ENCODE measurements at regions not wholly inside any gene's neighbourhood (a gene's known extent, or its start where the extent isn't known, plus 50 kb on each side); places are given as distances from the start of the nearest gene placed in this dataset.

GRCh38 chr1:37238364-37239224, 204.3 kb upstream of the GRIK3 start:
- in situ Hi-C loops (cut with MboI; ENCODE audit: low sequenced_read_pairs): no loop called here

DNA sequence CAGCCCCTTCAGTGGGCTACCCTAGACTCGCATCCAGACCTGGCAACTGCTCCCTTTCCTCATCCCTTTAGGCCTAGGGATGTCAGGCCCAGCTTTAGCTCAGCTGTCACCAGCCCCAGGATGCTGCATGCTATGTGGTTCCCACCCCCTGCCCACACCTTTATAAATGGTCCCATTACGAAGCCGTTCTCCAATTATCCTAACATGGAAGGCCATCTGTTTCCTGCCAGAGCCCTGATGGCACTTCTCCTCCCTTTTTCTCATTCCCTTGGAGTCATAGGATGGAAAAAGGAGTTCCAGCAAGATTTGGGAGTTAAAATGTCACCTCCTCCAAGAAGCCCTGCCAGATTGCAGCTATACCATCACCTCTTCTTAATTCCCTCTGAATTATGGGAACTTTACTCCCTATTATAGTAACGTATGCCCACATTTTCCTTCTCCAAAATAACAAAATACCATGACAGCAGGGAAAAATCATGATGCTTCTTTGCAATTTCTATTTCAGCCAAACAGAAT, 205.0 kb upstream of the GRIK3 start:
- in situ Hi-C loops (cut with MboI; ENCODE audit: low sequenced_read_pairs): no loop called here

GRCh38 chr1:37240897-37241296, 206.6 kb upstream of the GRIK3 start:
- in situ Hi-C loops (cut with MboI; ENCODE audit: low sequenced_read_pairs): no loop called here

GRCh38 chr1:37242501-37242900, 208.2 kb upstream of the GRIK3 start:
- in situ Hi-C loops (cut with MboI; ENCODE audit: low sequenced_read_pairs): no loop called here

DNA sequence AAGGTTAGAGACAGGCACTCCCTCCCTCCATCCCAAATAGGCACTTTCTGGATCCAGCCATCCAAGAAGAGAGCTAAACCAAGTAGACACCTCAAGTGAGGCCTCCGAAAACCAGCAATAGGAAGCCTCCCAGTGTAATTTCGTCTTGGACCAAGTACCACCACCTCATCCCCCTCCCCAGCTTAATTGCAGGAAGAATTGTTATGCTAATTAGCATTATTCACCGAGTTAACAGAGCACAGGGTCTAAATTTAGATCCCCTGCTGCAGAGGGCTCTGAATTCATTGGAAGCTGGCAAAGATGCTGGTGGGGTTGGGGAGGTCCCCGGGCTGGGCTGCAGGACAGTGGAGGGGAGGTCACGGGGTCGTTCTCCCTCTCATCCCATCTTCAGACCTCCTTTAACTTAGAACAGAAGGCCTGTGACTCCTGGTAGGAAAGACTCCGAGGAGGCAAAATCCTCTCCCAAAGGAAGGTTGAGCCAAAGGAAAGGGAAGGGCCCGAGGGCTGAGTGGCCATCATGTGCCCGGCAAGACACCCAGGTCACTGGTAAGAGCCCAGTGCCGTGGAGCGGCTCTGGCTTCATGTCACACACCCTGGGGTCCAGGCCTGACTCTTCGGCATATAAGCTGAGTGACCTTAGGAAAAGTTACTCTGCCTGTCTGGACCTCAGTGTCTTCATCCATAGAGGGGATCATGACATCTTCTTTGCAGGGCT, 209.2 kb upstream of the GRIK3 start:
- in situ Hi-C loops (cut with MboI; ENCODE audit: low sequenced_read_pairs): no loop called here

- in situ Hi-C loops (cut with MboI; ENCODE audit: low sequenced_read_pairs): no loop called here
These were observed 209.8 kb upstream of the GRIK3 start for GRCh38 chr1:37244083-37244480.

DNA sequence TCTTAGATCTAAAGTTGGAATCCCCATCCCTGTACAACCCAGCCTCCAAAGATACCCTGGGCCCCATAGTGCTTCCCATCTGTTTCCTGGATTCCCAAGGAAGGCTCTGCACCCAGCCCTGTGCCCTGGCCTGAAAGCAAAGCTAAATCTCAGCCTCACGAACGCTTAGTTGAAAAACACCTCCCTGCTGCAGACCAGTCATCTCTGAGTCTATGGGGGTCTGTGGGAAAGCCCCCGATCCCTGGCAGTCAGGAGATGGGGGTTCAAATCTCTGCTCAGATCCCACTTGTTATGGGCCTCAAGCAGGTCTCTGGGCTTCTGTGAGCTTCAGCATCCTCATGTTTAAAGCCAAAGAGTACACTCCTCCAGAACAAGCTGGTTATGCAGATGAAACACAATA, 210.5 kb upstream of the GRIK3 start:
- in situ Hi-C loops (cut with MboI; ENCODE audit: low sequenced_read_pairs): no loop called here

GRCh38 chr1:37246631-37247030, 212.3 kb upstream of the GRIK3 start:
- in situ Hi-C loops (cut with MboI; ENCODE audit: low sequenced_read_pairs): no loop called here

GRCh38 chr1:37250371-37250770, 216.1 kb upstream of the GRIK3 start:
- in situ Hi-C loops (cut with MboI; ENCODE audit: low sequenced_read_pairs): no loop called here

DNA sequence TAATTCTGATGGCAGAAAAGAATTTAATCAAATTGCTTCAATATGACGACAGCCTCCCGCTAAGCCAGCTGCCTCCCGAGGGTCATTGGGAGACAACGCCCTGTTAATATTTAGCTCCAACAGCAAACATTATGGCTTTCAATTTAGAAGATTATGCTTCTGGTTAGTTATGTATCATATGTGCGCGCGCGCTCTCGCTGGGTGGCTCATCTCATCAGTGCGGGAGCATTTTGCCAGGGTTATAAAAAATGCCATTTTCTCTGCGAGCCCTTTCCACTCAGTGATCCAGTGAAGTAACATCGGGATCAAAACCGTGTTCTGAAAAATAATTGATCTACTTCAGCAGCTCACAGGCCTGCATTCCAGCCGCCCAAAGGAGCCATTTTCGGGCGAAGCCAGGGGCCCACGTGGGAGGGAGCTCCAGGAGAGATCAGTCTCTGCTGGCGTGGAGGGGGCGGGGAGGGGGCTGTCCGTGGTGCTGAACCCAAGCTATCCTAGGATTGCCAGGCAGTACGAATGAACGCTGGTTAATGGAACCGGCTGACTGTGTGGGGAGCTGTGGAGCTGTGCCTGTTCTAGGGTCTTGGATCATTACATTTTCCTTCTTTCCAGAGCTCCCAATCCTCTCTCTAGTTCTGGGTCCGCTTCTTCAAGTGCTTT, 219.1 kb upstream of the ZC3H12A start:
- in situ Hi-C loops (cut with MboI; ENCODE audit: low sequenced_read_pairs): no loop called here

DNA sequence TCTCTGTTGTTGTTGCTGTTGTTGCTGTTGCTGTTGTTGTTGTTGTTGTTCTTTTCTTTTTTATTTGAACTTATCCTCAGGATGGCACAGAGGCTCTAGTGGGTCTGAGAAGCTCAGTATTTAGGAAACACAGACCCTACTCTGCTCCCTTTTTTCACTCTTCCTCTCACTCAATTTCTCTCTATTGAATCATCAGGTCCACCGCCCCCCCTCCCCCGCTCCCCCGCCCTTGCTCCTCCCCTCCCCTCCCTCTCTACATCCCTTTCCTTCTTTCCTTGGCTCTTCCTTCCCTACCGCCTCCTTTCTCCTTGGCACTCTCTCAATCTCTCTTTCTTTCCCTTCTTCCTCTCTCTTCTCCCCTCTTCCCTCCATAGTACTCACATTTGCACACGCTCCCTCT, 218.5 kb upstream of the ZC3H12A start:
- in situ Hi-C loops (cut with MboI; ENCODE audit: low sequenced_read_pairs): no loop called here

GRCh38 chr1:37257646-37258045, 216.7 kb upstream of the ZC3H12A start:
- in situ Hi-C loops (cut with MboI; ENCODE audit: low sequenced_read_pairs): no loop called here

DNA sequence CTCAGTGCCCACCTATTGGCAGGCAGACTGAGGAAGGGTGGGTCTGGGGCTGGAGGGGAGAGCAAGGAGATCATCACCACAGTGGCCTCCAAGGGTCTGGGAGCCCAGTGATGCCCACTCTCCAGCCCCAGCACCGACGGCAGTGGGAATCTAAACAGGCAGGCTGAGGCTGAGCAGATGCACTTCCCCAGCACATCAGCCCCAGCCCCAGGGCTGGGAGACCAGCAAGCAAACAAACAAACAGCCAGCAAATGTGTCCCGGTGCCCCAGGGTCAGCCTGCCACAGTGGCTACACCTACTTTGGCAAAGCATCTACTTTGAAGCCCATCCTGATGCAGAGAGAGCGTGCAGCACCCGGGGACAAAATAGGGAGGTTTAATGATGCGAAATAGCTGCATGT, 216.3 kb upstream of the ZC3H12A start:
- in situ Hi-C loops (cut with MboI; ENCODE audit: low sequenced_read_pairs): no loop called here

GRCh38 chr1:37259019-37259418, 215.4 kb upstream of the ZC3H12A start:
- in situ Hi-C loops (cut with MboI; ENCODE audit: low sequenced_read_pairs): no loop called here

- in situ Hi-C loops (cut with MboI; ENCODE audit: low sequenced_read_pairs): no loop called here
These were observed 213.3 kb upstream of the ZC3H12A start for GRCh38 chr1:37261129-37261528.

DNA sequence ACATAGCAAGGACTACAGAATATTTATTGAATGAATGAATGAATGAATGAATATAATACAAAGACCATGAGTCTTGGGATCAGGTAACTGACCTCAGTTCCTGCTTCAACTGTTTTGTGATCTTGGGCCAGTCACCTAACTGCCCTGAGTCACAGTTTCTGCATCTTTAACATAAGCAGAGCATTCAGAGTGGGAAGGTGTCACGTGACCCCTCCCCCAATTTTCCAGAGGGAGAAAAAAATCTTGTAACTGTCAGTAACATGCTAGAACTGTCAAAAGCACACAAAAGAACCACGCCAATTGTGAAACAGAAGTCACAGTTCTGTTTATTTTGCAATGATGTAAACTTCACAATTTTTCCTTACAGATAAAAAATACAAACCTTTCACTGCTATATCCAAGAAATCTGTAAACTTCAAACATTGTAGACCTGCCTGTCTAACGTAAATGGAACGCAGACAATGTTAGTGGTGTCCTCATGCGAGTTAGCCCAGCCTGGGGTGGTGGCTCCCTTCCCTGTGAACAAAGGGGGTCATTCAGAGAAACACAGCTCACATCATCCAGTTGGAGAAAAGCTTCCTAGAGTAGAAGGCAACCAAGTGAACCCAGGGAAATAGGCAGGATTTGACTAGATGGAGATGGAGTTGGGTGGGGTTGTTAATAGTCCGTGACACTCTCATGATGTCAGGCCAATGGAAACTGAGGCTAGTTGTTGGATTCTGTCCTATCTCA, 211.8 kb upstream of the ZC3H12A start:
- in situ Hi-C loops (cut with MboI; ENCODE audit: low sequenced_read_pairs): no loop called here

GRCh38 chr1:37265156-37265555, 209.2 kb upstream of the ZC3H12A start:
- in situ Hi-C loops (cut with MboI; ENCODE audit: low sequenced_read_pairs): no loop called here

GRCh38 chr1:37265786-37266667, 208.4 kb upstream of the ZC3H12A start:
- in situ Hi-C loops (cut with MboI; ENCODE audit: low sequenced_read_pairs): no loop called here

GRCh38 chr1:37267111-37267835, 207.1 kb upstream of the ZC3H12A start:
- in situ Hi-C loops (cut with MboI; ENCODE audit: low sequenced_read_pairs): no loop called here
